K562 (cell line): ENCODE measurements at regions not wholly inside any gene's neighbourhood (a gene's known extent, or its start where the extent isn't known, plus 50 kb on each side); places are given as distances from the start of the nearest gene placed in this dataset.

Experiments used
- CLOCK ChIP-seq: fragments of 250-450 bp; sonication (Bioruptor Pico); IDR thresholded peaks from 2 replicates; pipeline ENCODE4 v1.4.0; 2020; ENCODE audit warnings: mild to moderate bottlenecking, moderate library complexity, borderline replicate concordance
- CTCFL ChIP-seq: IDR thresholded peaks from 2 replicates; pipeline ENCODE4 v1.6.1; 2011; ENCODE audit warnings: borderline replicate concordance, low read depth, mild to moderate bottlenecking, moderate library complexity, low read length; ENCODE audit not compliant: insufficient read depth, poor library complexity, severe bottlenecking
- FOXJ3 ChIP-seq: sonication (generic); formaldehyde crosslinking; IDR thresholded peaks from 2 replicates; pipeline ENCODE4 v1.4.0; 2020; ENCODE audit warnings: mild to moderate bottlenecking, missing genetic modification reagents
- HNRNPUL1 ChIP-seq: fragments of 200-400 bp; formaldehyde crosslinking; IDR thresholded peaks from 2 replicates; pipeline ENCODE4 v1.6.1; 2017; ENCODE audit warnings: low read length
- SMC3 ChIP-seq: conservative IDR thresholded peaks from 2 replicates; pipeline ENCODE4 v1.6.1; 2011; ENCODE audit warnings: low read depth, low read length, improper control_type of control experiment; ENCODE audit not compliant: insufficient read depth
- SNAPC5 ChIP-seq: fragments of 250-450 bp; sonication (Bioruptor Pico); IDR thresholded peaks from 2 replicates; pipeline ENCODE4 v1.8.0; 2021; ENCODE audit warnings: moderate library complexity, mild to moderate bottlenecking, inconsistent platforms
- ZFPM2 ChIP-seq: fragments of 250-450 bp; sonication (Bioruptor Pico); IDR thresholded peaks from 2 replicates; pipeline ENCODE4 v1.5.1; 2022; ENCODE audit warnings: mild to moderate bottlenecking

GRCh38 chr3:8238432-8238831 lies 263.2 kb upstream of the LMCD1 start (continued):
- TF ChIP-seq CTCFL, result no peak
- TF ChIP-seq FOXJ3, result no peak
- TF ChIP-seq SNAPC5 (CRISPR knock-in tag), result no peak
- TF ChIP-seq CLOCK, result no peak
- TF ChIP-seq HNRNPUL1, result no peak
- no peak for TF ChIP-seq ZFPM2 (CRISPR knock-in tag)
- TF ChIP-seq SMC3, result no peak
